Prostate gland (tissue), 2 donors: ENCODE measurements at regions not wholly inside any gene's neighbourhood (a gene's known extent, or its start where the extent isn't known, plus 50 kb on each side); places are given as distances from the start of the nearest gene placed in this dataset.

Source experiments
- CTCF ChIP-seq, 4 experiments: fragments of 200-600 bp in 2 of 4; fragments of 450-650 bp in 2 of 4; sonication (generic) in 2 of 4; IDR thresholded peaks; 1 replicate in 3 of 4; 2 replicates in 1 of 4; pipeline ENCODE4 v1.5.1; 2016 to 2019; ENCODE audit warnings: antibody characterized with exemption in 4 of 4, mild to moderate bottlenecking in 2 of 4, moderate library complexity in 2 of 4
- POLR2A ChIP-seq: fragments of 450-650 bp; IDR thresholded peaks from one replicate; pipeline ENCODE4 v1.6.1; 2016; ENCODE audit warnings: antibody characterized with exemption, mild to moderate bottlenecking
- POLR2AphosphoS5 ChIP-seq: sonication (generic); formaldehyde crosslinking; IDR thresholded peaks from one replicate; pipeline ENCODE4 v1.6.1; 2017; ENCODE audit warnings: antibody characterized with exemption

- TF ChIP-seq POLR2AphosphoS5: no peak
- no peak for TF ChIP-seq POLR2A
- TF ChIP-seq CTCF (IDR thresholded peaks at IDR 0.05): no peak
Measured at GRCh38 chr16:65733721-65734120, 611.9 kb upstream of the CDH11 start.
